Inflammatory macrophage treated with lipopolysaccharide for 4 hours (primary cell): ENCODE measurements at regions not wholly inside any gene's neighbourhood (a gene's known extent, or its start where the extent isn't known, plus 50 kb on each side); places are given as distances from the start of the nearest gene placed in this dataset.

Experiments
- DNase-seq: peaks from one replicate; pipeline ENCODE4 v3.0.0-alpha.2; 2020

DNA sequence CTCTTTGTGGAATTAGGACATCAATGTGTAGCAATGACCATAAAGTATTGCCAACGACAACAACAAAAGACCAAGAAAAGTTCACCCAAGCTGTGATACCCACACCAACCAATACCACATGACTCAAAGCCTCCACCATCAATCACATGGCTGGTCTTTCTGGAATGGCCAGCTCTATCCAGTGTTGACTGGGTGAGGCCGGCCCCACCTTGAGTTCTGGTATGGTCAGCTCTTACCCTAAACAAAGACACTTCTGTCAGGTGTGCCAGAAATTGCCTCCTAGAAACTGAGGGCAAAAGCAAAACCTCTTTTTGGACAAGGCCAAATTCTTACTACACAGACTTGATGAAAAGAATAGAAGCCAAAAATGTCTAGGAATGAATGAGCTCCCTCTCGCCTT, 331.5 kb downstream of the ZNF608 start:
- no peak for DNase-seq

GRCh38 chr5:124410539-124411488, 335.6 kb downstream of the ZNF608 start:
- no peak for DNase-seq

- no peak for DNase-seq
Observed at GRCh38 chr5:124408738-124409453, 337.5 kb downstream of the ZNF608 start.

- no peak for DNase-seq
Observed at GRCh38 chr5:124404796-124405195, 341.6 kb downstream of the ZNF608 start.

DNA sequence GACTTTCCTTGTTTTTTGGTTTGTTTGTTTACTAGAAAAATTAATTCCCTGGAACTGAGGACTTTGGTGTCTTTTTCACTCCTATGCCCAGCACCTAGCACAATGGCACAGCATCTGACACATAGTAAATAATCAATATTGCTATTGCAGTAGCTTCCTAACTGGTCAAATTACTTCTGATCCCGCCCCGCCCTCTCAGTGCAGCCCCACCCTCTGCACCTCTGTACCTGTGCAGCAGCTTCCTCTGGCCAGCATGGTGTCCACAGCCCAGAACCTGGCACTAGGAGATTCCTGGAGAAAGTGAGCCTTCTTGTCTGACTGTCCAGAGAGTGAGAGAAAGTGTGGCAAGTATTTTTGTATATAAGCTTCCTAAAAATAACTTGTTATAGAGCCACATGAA, 343.2 kb downstream of the ZNF608 start:
- no peak for DNase-seq

DNA sequence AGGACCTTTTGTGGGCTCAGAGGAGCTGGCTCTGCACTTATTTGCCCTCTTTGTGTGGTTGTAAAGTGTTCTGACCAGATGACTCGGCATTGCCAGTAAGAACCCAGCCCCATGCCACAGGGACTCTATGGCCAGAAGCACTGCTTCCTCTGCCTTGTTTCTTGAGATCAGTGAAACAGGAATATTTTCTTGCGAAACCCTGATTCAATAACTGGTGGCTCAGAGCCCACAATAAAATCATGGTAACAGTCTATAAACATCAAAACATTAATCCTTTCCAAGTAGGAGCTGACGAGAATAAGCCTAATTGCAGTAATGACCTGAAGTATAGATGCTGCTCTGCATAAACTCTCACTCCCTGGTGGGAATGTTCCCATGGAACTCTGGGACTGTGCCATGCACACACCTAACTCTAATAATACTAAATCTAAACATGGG, 344.3 kb downstream of the ZNF608 start:
- no peak for DNase-seq

DNA sequence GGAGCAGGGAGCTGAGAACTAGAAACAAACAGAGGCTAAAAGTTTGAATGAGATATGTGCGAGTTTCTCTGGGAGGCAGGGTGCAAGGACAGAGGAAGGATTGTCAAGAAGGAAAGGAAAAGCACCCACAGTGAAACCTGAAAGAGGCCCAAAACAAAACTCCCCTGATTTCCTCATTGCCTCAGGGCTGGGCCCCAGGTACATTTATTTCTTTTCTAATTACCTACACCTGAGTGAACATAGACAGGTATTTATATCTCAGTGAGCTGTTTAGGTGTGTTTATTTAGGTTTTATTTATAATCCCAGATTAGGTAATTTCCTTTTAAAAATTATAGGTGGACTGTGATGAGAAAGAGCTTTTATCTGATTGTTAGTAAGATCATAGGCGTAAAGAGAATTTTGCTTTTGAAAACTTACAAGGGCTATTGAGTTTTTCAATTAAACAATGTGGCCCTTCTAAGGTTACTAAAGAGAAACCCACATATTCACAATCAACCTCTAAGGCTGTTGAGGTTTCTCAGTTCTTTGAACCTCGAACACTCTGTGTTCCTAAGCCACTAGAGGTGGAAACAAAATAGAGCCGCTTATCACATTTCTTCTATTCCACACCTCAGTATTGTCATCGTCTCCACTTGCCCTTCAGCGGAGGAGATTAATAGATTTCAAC, 344.8 kb downstream of the ZNF608 start:
- no peak for DNase-seq

DNA sequence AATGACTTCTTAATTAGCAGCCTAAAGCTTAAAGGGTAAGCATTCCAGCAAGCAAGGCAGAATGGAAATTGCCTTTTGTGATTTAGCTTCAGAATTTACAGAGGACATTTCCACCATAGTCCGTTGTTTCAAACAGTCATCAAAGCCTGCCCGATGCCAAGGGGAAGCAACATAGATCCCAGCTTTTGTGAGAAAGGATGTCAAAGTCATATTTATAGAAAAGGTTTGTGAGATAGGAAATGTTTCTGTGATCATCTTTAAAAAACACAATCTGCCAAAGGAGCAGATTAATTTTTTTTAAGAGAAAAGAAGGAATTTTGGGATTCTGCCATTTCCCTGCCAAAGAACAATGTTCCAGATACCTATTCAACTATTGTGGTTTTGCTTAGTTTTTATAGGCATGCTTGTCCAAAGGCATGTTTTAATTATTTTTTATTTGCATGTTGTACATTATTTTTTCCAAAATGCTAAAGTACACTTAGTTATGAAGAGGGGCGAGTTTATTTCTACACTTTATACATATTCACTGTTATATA, 346.9 kb downstream of the ZNF608 start:
- no peak for DNase-seq

- no peak for DNase-seq
Observed at GRCh38 chr5:124398460-124398859, 348.0 kb downstream of the ZNF608 start.

DNA sequence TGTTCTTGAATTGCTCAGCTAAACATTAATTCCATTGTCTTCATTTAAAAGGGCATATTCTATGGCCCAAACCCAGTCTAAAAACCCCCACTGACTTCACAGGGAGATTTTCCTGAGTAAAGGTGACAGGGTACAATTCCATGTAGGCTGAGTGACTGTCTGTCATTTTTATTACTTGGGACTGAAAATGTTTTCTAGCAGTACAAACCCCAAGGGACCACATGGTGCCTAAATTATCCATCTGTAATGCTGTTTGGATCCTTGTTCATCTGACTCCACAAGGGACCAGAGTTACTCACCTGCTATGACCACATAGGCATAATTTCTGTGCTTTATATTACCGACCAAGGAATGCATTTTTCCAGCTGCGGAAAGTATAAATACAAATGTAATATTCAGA, 349.1 kb downstream of the ZNF608 start:
- no peak for DNase-seq

DNA sequence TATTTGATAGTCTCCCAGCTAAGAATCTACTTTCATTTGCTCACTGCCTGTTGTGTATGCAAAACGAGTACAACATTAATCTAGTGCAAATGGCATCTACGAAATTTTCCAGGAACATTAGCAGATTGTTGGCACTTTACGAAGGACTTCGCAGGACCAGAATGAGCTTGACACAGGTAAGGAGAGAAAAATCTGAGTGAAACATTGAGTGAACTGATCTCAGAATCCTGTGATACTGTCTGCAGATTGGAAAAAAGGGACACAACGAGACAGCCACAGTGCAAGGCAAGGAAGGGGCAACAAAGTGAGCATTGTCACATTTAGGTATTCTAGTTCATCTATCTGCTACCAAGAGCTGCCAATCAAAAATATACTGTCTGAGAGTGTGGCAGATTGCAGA, 350.5 kb downstream of the ZNF608 start:
- no peak for DNase-seq

DNA sequence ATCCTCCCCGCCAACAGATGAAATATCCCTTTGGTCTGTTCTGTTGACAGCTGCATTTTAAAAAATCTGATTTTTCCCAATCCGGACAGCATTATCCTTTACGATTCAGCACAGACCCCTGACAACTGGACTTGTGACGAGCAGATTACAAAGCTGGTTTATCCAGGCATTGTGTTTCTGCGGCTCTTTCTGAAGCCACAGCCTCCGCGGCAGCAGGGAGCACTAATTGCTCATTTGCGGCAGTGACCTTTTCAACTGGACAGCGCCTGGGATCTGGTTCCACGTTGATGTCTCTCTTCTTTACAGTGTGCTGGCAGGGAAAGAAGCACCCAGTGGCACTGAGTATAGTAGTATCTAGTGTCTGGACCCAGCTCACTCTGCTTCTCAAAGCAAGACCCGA, 351.2 kb downstream of the ZNF608 start:
- no peak for DNase-seq

GRCh38 chr5:124394700-124395245, 351.7 kb downstream of the ZNF608 start:
- DNase-seq, result no peak

DNA sequence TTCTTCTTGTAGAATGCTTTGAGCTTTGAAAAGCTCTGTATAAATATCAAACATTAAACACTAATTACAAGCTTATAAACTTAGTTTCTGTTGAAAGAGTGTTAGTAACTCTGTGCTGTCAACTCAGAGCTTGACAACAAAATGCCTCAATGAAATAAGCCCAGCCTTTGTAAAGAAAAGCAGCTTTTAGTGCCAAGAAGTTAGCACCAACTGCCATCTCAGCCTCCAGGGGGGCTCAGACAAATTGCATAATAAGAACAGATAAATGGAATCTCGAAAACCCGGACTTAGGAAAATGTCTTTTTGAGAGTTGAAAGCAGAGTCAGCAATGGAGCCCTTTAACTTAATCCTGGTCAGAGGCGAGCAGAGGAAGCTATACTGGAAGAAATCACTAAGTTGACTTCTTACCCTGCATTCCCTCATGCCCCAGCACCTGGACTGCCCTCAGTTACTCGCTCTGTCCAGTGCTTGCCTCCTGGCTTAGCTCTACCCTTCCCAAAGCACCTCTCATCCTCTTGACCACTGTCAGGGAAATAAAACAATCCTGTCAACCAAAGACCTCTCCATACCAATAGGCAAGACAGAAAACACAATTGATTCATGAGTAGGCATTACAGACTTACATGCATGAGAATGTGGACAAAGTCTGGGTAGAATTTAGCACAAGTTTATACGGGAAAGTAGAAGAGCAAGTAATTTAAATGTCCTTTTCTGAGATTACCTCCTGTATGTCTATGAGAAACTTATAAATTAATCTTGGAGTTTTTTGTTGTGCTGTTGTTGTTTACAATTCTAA, 352.7 kb downstream of the ZNF608 start:
- no peak for DNase-seq

- DNase-seq, result no peak
Observed at GRCh38 chr5:124383693-124384092, 362.7 kb downstream of the ZNF608 start.

DNA sequence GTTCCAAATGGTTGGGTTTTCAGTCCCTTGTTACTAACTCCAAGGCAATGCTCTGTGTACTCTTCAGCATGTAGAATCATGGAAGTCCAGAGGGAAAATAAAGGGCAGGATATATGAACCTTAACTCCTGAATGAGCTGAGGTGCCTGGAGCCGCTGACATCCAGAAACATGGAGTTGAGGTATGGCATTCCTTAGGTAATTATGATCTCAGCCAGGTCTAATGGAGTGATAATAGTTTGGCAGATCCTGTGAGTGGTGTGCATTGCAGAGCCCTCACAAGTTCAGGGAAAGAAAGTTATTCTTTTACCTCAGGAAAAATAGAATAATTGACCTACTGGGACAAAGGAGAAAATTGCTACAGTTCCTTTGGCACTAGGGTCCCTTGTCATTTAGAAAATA, 369.1 kb downstream of the ZNF608 start:
- DNase-seq, result no peak

DNA sequence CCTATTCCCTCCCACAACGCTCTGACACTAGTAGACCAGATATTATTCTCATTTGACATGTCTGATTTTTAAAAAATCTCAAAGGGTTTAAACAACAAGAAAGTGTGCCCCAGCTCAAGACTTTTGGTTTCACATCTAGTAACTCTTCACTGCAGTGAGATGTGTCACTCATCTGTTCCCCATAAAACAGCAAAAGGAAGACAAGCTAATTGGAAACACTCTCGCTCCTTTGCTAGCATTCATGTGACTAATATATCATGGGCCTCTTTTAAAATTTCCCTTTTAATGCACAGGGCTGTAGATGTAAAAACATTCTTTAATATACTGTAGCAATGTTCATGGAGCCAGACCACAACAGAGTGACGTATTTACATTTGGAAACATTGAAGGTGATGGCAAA, 372.6 kb downstream of the ZNF608 start:
- no peak for DNase-seq

- no peak for DNase-seq
Observed at GRCh38 chr5:124372457-124372856, 374.0 kb downstream of the ZNF608 start.

DNA sequence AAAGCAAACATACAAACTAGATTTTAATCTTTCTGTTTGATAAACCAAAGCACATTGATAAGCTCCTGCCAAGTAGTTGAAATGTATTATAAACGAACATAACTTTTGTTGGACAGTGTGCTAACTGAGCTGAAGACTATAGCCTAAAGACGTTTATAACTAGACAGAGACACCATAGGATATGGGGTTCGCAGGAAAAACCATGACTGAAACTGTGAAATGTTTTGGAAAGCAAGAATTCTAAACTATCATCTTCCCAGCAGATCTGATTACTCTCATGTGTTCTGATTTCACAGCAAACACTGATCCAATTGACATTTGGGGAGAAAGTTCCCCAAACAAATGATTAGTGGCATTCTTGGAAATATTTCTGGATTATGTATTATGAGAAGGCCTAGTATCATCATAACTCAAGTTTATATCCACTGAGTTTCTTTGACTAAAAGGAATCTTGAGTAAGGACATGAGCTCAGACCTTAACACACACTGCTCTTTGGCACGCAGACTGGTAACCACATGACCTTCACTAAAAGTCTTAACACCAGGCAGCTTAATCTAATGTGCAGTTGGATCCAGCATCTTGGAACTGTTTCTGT, 375.2 kb downstream of the ZNF608 start:
- DNase-seq, result no peak

GRCh38 chr5:124370601-124371000, 375.8 kb downstream of the ZNF608 start:
- DNase-seq, result no peak

DNA sequence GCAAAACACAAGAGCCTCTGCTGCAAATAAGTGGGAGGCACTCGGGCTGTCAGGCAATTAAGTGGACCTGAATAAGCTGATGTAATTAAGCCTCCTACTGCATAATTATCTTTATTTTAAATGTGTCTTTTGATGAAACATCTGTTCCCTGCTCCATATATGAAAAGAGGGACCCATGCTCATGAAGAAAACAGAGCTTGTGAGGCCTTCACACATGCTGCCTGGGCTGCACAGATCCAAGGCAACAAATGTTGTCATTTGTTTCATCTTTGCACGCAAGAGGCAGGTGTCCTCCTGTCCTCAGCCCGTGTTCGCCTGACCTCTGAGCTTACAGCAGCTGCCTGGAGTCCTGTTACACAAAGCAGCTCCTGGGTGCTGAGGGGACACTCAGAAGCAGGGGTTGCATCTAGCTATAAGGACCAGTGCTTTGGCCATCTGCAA, 381.1 kb downstream of the ZNF608 start:
- DNase-seq, result no peak

- no peak for DNase-seq
Observed at GRCh38 chr5:124355928-124356327, 390.5 kb downstream of the ZNF608 start.
